ENCODE measurements at regions not wholly inside any gene's neighbourhood (a gene's known extent, or its start where the extent isn't known, plus 50 kb on each side); places are given as distances from the start of the nearest gene placed in this dataset.

DNA sequence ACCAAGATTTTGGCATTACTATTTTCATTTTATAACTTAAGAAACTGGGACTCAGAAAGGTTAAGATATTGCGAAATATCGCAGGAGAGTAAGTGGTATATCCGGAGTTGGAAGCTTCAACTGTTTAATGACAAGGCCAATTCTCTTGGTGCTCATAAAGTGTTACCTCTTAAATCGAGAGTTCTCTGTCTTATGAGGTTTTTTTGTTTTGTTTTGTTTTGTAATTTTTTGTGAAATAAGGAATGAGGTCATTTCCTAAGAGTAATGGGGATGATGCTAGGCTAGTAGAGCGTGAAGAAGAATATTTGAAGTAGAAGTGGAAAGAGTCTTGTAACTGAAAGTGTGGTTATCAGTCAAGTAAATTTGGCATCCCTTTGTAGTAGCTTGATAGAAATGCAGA, 183.2 kb upstream of the DAB2 start:
- no peak overlapping the region for H3K4me3 ChIP-seq
- H3K27ac ChIP-seq: no peak overlapping the region
- H3K4me1 ChIP-seq: no peaks in the 10 kb centered on the region
- DNase-seq (ENCODE audit: low spot score in 2 of 2): no peak
- TF ChIP-seq POLR2A (IDR thresholded peaks at IDR 0.05) (no peak), POLR2AphosphoS5 (IDR thresholded peaks at IDR 0.05) (no peak), EP300 (IDR thresholded peaks at IDR 0.05) (no peak), CTCF (IDR thresholded peaks at IDR 0.05) (no peak)
- no peaks in the 10 kb centered on the region for H3K9me3 ChIP-seq
- H3K27me3 ChIP-seq: no peaks in the 10 kb centered on the region
- no peaks in the 10 kb centered on the region for H3K36me3 ChIP-seq
- 80% methylated on average over 5 of the region's 5 CpGs for WGBS

DNA sequence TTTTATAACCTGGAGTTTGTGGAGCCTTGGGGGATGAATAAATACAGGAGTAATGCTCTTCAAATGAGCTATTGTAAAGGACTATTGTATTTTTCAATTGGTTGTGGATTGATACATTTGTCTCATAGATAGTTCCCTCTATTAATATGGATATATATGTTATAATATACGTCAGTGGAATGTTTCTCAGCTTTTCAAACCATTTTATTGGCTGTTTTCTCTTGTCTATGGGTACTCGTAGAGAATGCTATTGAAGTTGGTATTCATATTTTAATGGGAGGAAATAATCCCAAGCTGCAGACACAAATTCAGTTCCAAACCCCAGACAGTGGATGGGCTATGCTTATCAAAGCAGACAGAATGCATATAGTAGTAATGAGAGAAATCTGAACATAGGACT, 181.8 kb upstream of the DAB2 start:
- Histone ChIP-seq H3K4me1 (no peaks in the 10 kb centered on the region), H3K4me3 (no peak overlapping the region), H3K9me3 (no peaks in the 10 kb centered on the region), H3K36me3 (no peaks in the 10 kb centered on the region), H3K27ac (no peak overlapping the region), H3K27me3 (no peaks in the 10 kb centered on the region)
- no peak for TF ChIP-seq CTCF (IDR thresholded peaks at IDR 0.05)
- TF ChIP-seq POLR2A (IDR thresholded peaks at IDR 0.05): no peak
- no peak for TF ChIP-seq POLR2AphosphoS5 (IDR thresholded peaks at IDR 0.05)
- TF ChIP-seq EP300 (IDR thresholded peaks at IDR 0.05): no peak
- DNase-seq (ENCODE audit: low spot score in 2 of 2): no peak
- 93% methylated on average over 2 of the region's 2 CpGs for WGBS

DNA sequence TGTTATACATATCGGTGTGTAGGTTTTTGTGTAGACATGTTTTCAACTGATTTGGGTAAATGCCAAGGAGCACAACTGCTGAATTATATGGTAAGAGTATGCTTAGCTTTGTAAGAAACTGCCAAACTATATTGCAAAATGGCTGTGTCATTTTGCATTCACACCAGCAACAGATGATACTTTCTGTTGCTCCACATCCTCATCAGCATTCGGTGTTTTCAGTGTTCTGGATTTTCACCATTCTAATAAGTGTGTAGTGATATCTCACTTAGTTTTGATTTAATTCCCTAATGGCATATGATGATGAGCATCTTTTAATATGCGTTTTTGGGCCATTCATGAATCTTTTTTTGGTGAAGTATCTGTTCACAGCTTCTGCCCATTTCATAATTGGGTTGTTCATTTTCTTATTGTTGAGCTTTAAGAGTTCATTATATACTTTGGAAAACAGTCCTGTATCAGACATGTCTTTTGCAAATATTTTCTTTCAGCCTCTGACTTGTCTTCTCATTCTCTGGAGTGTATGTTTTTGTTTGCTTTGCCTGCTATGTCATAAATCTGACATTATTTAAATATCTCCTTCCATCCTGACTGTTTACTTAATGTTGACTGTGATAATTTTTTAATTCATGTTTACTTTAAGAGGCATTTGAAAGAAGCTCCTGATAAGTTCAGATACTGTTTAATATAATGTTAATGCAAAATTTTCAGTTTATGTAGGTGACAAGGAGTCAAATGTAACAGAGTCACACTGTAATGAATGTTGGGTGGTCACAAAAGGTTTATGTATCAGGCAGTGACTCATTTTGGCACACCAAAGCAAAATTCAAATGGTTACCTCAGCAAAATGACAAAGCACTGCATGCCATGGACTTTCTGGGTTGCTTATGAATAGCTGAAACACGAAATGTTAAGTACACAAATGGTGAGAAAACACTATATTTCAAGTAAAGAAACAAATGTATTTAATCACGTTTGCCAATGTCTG, 181.1 kb upstream of the DAB2 start:
- Histone ChIP-seq H3K4me1 (no peaks in the 10 kb centered on the region), H3K4me3 (no peak overlapping the region), H3K9me3 (no peaks in the 10 kb centered on the region), H3K36me3 (no peaks in the 10 kb centered on the region), H3K27me3 (no peaks in the 10 kb centered on the region), H3K27ac (no peak overlapping the region)
- DNase-seq (ENCODE audit: low spot score in 2 of 2): no peak
- no peak for TF ChIP-seq POLR2A (IDR thresholded peaks at IDR 0.05)
- no peak for TF ChIP-seq POLR2AphosphoS5 (IDR thresholded peaks at IDR 0.05)
- TF ChIP-seq EP300 (IDR thresholded peaks at IDR 0.05): no peak
- no peak for TF ChIP-seq CTCF (IDR thresholded peaks at IDR 0.05)
- WGBS: 79% methylated on average over 5 of the region's 5 CpGs

GRCh38 chr5:39605145-39605544, 180.4 kb upstream of the DAB2 start:
- 93% methylated on average over 5 of the region's 5 CpGs for WGBS
- TF ChIP-seq EP300 (IDR thresholded peaks at IDR 0.05) (no peak), POLR2AphosphoS5 (IDR thresholded peaks at IDR 0.05) (no peak), POLR2A (IDR thresholded peaks at IDR 0.05) (no peak), CTCF (IDR thresholded peaks at IDR 0.05) (no peak)
- DNase-seq (ENCODE audit: low spot score in 2 of 2): no peak
- Histone ChIP-seq H3K9me3 (no peaks in the 10 kb centered on the region), H3K27me3 (no peaks in the 10 kb centered on the region), H3K4me1 (no peaks in the 10 kb centered on the region), H3K4me3 (no peak overlapping the region), H3K27ac (no peak overlapping the region), H3K36me3 (no peaks in the 10 kb centered on the region)

- no peak for TF ChIP-seq POLR2A (IDR thresholded peaks at IDR 0.05)
- no peak for TF ChIP-seq EP300 (IDR thresholded peaks at IDR 0.05)
- no peak for TF ChIP-seq POLR2AphosphoS5 (IDR thresholded peaks at IDR 0.05)
- no peak for TF ChIP-seq CTCF (IDR thresholded peaks at IDR 0.05)
- H3K4me3 ChIP-seq: no peak overlapping the region
- H3K36me3 ChIP-seq: no peaks in the 10 kb centered on the region
- no peak for DNase-seq (ENCODE audit: low spot score in 2 of 2)
- no peaks in the 10 kb centered on the region for H3K9me3 ChIP-seq
- H3K27ac ChIP-seq: no peak overlapping the region
- WGBS: 67% methylated on average over 4 of the region's 4 CpGs
- no peaks in the 10 kb centered on the region for H3K27me3 ChIP-seq
- peaks cover 3% of the 10 kb centered on the region for H3K4me1 ChIP-seq
Measured at GRCh38 chr5:39604491-39604890, 179.7 kb upstream of the DAB2 start.
